NCI-H2081 treated with DMSO at 0.1 percent for 48 hours (cell line): ENCODE measurements at regions not wholly inside any gene's neighbourhood (a gene's known extent, or its start where the extent isn't known, plus 50 kb on each side); places are given as distances from the start of the nearest gene placed in this dataset.
"Not testable (repeated sequence)": the region's sequence is repeated elsewhere in the genome, so short reads cannot be mapped to it uniquely, and the experiment has no call there.

Source experiments
- DNase-seq: peaks from one replicate; lab custom pipeline; 2025; lab: John Stamatoyannopoulos, UW

GRCh38 chr3:81364411-81364810 is 397.0 kb downstream of the GBE1 start:
- no peak for DNase-seq

DNA sequence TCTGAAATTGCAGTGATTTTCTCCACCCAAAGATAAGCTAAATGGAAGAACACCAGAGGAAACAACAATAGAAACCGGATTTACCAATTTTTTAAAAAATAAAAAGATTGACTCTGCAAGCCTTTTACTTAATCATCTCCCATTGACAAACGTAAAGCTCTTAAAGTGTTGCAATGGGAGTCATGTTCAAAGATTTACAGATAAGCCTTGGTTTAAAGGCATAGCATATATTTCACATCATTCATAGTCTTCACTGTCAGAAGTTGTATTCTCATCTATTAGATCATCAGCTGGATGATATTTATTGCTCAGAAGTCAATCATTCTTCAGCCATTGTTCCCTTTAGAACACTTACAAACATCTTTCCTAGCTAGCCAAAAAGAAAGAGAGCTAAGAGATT is 397.6 kb downstream of the GBE1 start:
- DNase-seq, result no peak

- DNase-seq, result no peak
These were observed 407.3 kb downstream of the GBE1 start for GRCh38 chr3:81354119-81354518.

- no peak for DNase-seq
These were observed 408.6 kb downstream of the GBE1 start for GRCh38 chr3:81352867-81353266.

- no peak for DNase-seq
These were observed 411.6 kb downstream of the GBE1 start for GRCh38 chr3:81349816-81350340.

DNA sequence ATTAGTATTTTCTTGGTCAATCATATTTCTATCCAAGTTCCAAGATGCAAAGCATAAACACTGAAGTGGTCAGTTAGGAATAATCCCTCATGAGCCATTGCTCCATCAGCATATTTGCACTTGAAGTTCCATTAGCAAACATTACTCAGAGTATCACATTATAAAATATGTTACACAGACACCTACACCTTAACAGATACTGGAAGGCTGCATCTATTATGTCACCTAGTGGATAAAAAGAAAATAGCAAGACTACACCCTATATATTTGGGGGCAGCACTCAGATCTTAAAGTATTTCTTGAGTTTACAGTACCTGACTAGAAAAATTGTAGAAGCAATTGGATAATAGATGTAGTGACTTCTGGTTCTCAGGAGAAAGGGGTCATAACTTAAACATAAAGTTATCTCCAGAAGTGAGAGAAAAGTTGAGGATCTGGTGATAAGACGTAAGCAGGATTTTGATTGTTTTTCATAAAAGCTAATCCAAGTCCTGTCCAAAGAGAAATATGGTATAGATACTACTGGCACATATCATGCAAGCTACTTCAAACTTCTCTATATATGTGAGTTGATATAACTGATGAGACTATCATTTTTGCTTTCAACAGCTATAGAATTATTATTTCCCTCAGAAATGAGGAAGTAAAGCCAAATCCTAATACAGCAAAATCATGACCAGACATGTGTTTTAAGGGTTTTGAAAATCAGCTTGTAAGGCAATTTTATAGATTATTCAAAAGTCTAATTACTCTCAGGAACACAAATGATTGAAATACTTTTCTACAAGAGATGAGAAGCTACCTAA is 422.2 kb downstream of the GBE1 start:
- no peak for DNase-seq

GRCh38 chr3:81336470-81336869 is 425.0 kb downstream of the GBE1 start:
- no peak for DNase-seq

DNA sequence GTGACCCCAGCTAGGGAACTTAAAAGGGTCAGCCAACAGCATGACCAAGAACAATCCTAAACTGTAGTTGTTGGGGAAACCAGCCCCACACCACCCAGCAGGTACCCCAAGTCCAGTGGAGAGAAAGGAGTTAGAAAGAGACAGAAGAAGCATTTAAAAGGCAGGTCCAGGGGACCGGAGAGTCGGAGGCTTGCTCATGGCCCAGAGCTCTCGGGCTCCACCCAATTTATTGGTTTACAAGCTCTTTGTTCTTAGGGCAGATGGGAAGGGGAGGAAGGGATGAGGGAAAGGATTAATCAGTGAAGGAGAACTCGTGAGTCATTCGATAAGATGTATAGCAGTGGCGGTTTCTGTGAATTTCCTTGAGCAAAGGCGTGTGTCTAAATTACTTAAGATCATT is 431.6 kb downstream of the GBE1 start:
- DNase-seq, result not testable (repeated sequence)

GRCh38 chr3:81326245-81326644 is 435.2 kb downstream of the GBE1 start:
- DNase-seq, result no peak

DNA sequence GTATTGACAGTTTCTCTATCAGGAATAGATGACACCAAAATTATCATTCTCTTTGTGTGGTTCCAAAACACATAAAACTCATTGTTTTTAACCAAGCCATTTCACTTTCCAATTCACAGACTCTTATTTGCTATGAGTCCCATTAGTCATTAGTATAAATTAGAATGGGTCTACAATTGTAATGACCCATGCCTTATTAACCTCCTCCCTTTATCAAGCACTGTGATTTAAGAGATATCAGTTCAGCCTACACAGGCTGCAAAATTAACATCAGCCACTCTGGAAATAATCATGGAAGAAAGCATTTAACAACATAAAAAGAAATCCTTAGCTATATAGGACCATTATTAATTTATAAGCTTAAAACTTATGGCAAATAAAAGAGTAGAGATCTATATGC is 440.6 kb downstream of the GBE1 start:
- DNase-seq, result no peak

- no peak for DNase-seq
These were observed 446.4 kb downstream of the GBE1 start for GRCh38 chr3:81315030-81315429.

- DNase-seq, result no peak
These were observed 450.1 kb downstream of the GBE1 start for GRCh38 chr3:81311321-81311720.

- no peak for DNase-seq
These were observed 453.1 kb downstream of the GBE1 start for GRCh38 chr3:81308306-81308705.

GRCh38 chr3:81307221-81307620 is 454.2 kb downstream of the GBE1 start:
- no peak for DNase-seq

DNA sequence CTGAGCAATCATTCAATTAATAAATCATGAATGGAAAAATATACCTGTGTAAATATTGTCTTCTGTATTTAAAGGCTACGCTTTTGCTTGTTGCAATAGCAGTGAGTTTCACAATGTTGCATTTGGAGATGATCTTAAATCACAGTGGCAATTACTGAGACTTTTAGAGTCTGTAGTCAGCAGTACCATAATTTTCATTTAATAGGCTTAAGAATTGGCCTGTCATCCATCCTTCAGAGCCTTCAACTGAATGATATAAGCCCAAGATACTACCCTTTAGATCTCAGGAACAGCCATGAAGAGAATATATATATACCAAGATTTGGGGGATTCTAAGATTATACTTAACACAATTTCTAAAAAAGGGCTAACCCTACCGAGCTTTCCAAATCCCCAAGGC is 458.1 kb downstream of the GBE1 start:
- DNase-seq, result no peak

- no peak for DNase-seq
These were observed 459.4 kb downstream of the GBE1 start for GRCh38 chr3:81302045-81302444.

- DNase-seq, result no peak
These were observed 460.2 kb downstream of the GBE1 start for GRCh38 chr3:81301230-81301629.

- DNase-seq, result no peak
These were observed 461.0 kb downstream of the GBE1 start for GRCh38 chr3:81300324-81300927.

DNA sequence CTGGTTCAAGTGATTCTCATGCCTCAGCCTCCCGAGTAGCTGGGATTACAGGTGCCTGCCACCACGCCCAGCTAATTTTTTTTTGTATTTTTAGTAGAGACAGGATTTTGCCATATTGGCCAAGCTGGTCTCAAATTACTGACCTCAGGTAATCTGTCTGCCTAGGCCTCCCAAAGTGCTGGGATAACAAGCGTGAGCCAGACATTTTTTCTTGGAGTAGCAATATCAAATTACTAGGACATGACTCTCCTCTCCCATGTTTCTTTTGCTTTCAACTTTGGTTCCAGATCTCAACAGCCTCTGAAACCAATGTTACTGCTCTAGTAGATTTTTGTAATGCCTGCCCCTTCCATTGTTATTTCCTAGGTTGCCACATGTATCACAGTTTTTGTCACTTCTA is 462.0 kb downstream of the GBE1 start:
- DNase-seq, result no peak

DNA sequence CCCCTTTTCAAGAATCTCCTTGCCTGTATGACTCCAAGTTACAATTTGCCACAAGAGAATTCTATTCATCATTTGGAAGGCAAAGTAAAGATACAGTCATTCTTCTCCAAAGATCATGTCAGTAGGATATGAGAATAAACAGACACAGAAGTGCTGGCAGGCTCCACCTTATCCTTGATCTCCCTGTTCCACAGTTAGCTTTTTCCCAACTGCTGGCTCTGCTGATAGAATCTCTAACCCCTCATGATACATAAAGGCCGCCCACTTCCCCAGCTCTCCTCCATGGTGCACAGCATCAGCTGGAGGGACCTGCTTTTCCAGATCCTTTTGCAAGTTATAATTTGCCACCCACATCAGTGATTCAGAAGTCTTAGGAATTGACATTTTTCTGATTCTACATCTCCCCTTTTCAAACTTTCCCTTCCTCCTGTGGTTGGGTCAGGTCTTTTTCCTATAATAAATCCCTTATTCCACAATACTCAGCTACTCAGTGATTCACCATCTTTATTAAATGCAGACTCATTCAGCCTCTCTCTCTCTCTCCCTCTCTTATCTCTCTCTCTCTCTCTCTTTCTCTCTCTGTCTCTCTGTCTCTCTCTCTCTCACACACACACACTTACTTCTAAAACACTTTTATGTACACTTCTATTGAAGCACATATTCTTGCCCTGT is 465.4 kb downstream of the GBE1 start:
- DNase-seq, result no peak

- DNase-seq, result no peak
These were observed 468.3 kb downstream of the GBE1 start for GRCh38 chr3:81293156-81293555.

DNA sequence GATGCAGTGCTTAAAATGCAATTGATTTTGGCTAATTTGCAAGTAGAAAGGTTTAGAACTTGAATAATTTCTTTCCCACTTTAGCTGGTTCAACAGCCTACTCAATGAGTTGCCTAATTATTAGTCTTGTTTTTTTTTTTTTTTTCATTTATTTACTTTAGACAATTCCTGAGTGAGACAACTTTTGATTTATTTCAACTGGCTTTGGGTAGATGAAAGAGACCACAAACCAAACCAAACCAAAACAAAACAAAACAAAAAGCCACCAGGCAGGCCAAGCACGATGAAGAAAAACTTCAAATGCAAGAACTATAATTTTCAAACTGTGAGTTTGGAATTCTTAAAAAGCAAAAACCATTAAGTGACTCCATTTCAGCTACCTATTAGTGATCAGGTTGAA is 469.9 kb downstream of the GBE1 start:
- no peak for DNase-seq

GRCh38 chr3:81289676-81290075 is 471.8 kb downstream of the GBE1 start:
- DNase-seq, result no peak
